Endothelial cell of umbilical vein (primary cell): ENCODE measurements at regions not wholly inside any gene's neighbourhood (a gene's known extent, or its start where the extent isn't known, plus 50 kb on each side); places are given as distances from the start of the nearest gene placed in this dataset.

ENCODE experiments used
- BruUV-seq: library from RNA; stranded (reverse); fragments of 400-500 nt; replicated peaks from 2 replicates; lab custom pipeline; 2021; lab: Mats Ljungman, UMichigan
- CTCF ChIA-PET: fragments of 300-600, 350-600 bp; sonication (Branson Sonifier 250); formaldehyde crosslinking; loops from one replicate; lab custom pipeline; 2021; ENCODE audit warnings: antibody characterized with exemption, inconsistent platforms; lab: Charles Lee
- POLR2A ChIA-PET: fragments of 300-600, 350-600 bp; sonication (Branson Sonifier 250); formaldehyde crosslinking; loops from one replicate; lab custom pipeline; 2021; ENCODE audit warnings: antibody characterized with exemption, inconsistent platforms; lab: Charles Lee
- DNase-seq: peaks from one replicate; pipeline ENCODE4 v3.0.0-alpha.2; 2011; ENCODE audit warnings: low read depth, low spot score
- FAIRE-seq: peaks from 2 replicates; lab custom pipeline; 2011; peaks lifted over from hg19 to GRCh38; lab: Jason Lieb, UNC
- H2AFZ ChIP-seq: 2 replicates; pipeline ENCODE4 v1.6.0; 2012; ENCODE audit warnings: low read depth, low read length, control low read depth, inconsistent platforms
- H3K27ac ChIP-seq: 2 replicates; pipeline ENCODE4 v1.5.1; 2011; ENCODE audit warnings: low read depth, mild to moderate bottlenecking, control low read depth, low read length, moderate library complexity; ENCODE audit not compliant: insufficient read depth
- H3K27me3 ChIP-seq, 2 experiments: 2 replicates each; pipeline versions ENCODE4 v1.6.0 to v1.6.1; 2011; ENCODE audit warnings: low read length in 2 of 2, mixed read lengths in 1 of 2; ENCODE audit not compliant: control insufficient read depth in 2 of 2, insufficient read depth in 2 of 2
- H3K36me3 ChIP-seq, 2 experiments: 2 replicates in 1 of 2; 3 replicates in 1 of 2; pipeline ENCODE4 v1.5.1; 2011; ENCODE audit warnings: low read length in 2 of 2, mild to moderate bottlenecking in 1 of 2, moderate library complexity in 1 of 2; ENCODE audit not compliant: control insufficient read depth in 2 of 2, insufficient read depth in 2 of 2; ENCODE audit errors: extremely low read depth in 1 of 2
- H3K4me1 ChIP-seq: 3 replicates; pipeline ENCODE4 v1.5.1; 2011; ENCODE audit warnings: mild to moderate bottlenecking, low read length; ENCODE audit not compliant: control insufficient read depth, insufficient read depth; ENCODE audit errors: extremely low read depth
- H3K4me2 ChIP-seq: 2 replicates; pipeline ENCODE4 v1.6.1; 2011; ENCODE audit warnings: low read length, control low read depth, mixed read lengths; ENCODE audit not compliant: insufficient read depth
- H3K4me3 ChIP-seq, 3 experiments: fragments of 200-600 bp in 1 of 3; sonication (generic), shearing (Covaris generic) in 1 of 3; replicated peaks in 1 of 3; 2 replicates each; pipeline ENCODE4 v1.5.1; 2011 to 2016; ENCODE audit warnings: control low read depth in 3 of 3, low read length in 3 of 3, mild to moderate bottlenecking in 2 of 3, inconsistent platforms in 1 of 3, low read depth in 1 of 3, moderate library complexity in 1 of 3; ENCODE audit not compliant: insufficient read depth in 1 of 3
- H3K79me2 ChIP-seq: 2 replicates; pipeline ENCODE4 v1.6.0; 2012; ENCODE audit warnings: low read length, inconsistent platforms; ENCODE audit not compliant: control insufficient read depth, insufficient read depth
- H3K9ac ChIP-seq: replicated peaks from 2 replicates; pipeline ENCODE3; 2011; ENCODE audit warnings: low read length, control low read depth; ENCODE audit not compliant: insufficient read depth; ENCODE audit errors: extremely low read depth
- H3K9me1 ChIP-seq: replicated peaks from 3 replicates; pipeline ENCODE4 v1.6.0; 2011; ENCODE audit warnings: mild to moderate bottlenecking, low read length; ENCODE audit not compliant: control insufficient read depth, insufficient read depth; ENCODE audit errors: extremely low read depth
- H3K9me3 ChIP-seq: replicated peaks from 2 replicates; pipeline ENCODE4 v1.5.1; 2012; ENCODE audit warnings: low read length, inconsistent platforms; ENCODE audit not compliant: control insufficient read depth, insufficient read depth
- H4K20me1 ChIP-seq: replicated peaks from 2 replicates; pipeline ENCODE3; 2011; ENCODE audit warnings: mild to moderate bottlenecking, low read length; ENCODE audit not compliant: control insufficient read depth, insufficient read depth; ENCODE audit errors: extremely low read depth
- EZH2 ChIP-seq: IDR thresholded peaks from 2 replicates; pipeline ENCODE4 v1.6.1; 2012; ENCODE audit warnings: borderline replicate concordance, low read depth, mild to moderate bottlenecking, moderate library complexity, low read length, inconsistent platforms; ENCODE audit not compliant: severe bottlenecking
- FOS ChIP-seq: IDR thresholded peaks from 2 replicates; pipeline ENCODE4 v1.6.1; 2011; ENCODE audit warnings: mild to moderate bottlenecking, low read length, moderate library complexity, borderline replicate concordance; ENCODE audit not compliant: insufficient read depth
- GATA2 ChIP-seq: IDR thresholded peaks from 2 replicates; pipeline ENCODE4 v1.7.0; 2011; ENCODE audit warnings: low read depth, mild to moderate bottlenecking, moderate library complexity, mixed read lengths, low read length; ENCODE audit not compliant: insufficient read length, insufficient read depth
- JUN ChIP-seq: IDR thresholded peaks from 2 replicates; pipeline ENCODE4 v1.6.1; 2011; ENCODE audit warnings: borderline replicate concordance, low read depth; ENCODE audit not compliant: insufficient read length, insufficient read depth
- MAX ChIP-seq: IDR thresholded peaks from 2 replicates; pipeline ENCODE4 v1.6.1; 2011; ENCODE audit not compliant: insufficient read depth, insufficient read length
- MYC ChIP-seq: IDR thresholded peaks from one replicate; pipeline ENCODE4 v1.6.1; 2011; ENCODE audit warnings: mild to moderate bottlenecking, low read depth, low read length
- POLR2A ChIP-seq: IDR thresholded peaks from 2 replicates; pipeline ENCODE4 v1.6.1; 2012; ENCODE audit warnings: low read depth, mild to moderate bottlenecking, control low read depth, low read length
- POLR2AphosphoS5 ChIP-seq: IDR thresholded peaks from 2 replicates; pipeline ENCODE4 v1.6.1; 2012; ENCODE audit warnings: low read depth, mild to moderate bottlenecking, control low read depth, low read length, moderate library complexity; ENCODE audit not compliant: insufficient read depth
- dilution Hi-C: fragments of 300-500 bp; cut with MboI; formaldehyde crosslinking; loops from one replicate; pipeline ENCODE4 v1.15.0; 2019; ENCODE audit warnings: low sequenced_read_pairs; ENCODE audit not compliant: extremely low pct_ligation_motif_present
- intact Hi-C: fragments of 100-400 bp; cut with micrococcal nuclease; formaldehyde crosslinking; loops from one replicate; pipeline ENCODE4 v1.10.0; 2022
- TF ChIP-seq, protein P1 (sequence below), 2 donors: IDR thresholded peaks; 1 replicate in 1 of 2; 2 replicates in 1 of 2; pipeline ENCODE4 v1.5.1; 2011; ENCODE audit warnings: low read length in 2 of 2, mild to moderate bottlenecking in 2 of 2, moderate library complexity in 2 of 2, control low read depth in 1 of 2, inconsistent platforms in 1 of 2, low read depth in 1 of 2; ENCODE audit not compliant: insufficient read depth in 1 of 2; ENCODE audit errors: extremely low read depth in 1 of 2

DNA sequence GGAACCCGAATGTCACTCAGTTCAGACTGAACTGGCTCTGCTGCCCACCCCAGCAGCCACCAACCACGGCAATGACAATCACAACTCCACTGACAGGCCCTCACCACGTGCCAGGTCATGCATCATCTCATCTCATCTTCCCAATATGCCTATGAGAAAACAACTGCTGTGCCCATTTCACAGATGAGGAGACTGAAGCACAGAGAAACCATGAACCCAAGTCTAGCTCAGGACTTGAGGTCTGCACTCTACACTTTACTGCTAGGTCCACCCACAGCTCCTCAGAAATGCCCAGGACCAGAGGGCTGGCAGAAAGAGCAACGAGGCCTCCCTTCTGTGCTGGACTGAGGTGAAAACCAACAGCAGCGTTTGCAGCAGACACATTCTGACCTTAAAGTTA lies 99.2 kb upstream of the LINGO1 start:
- H3K9me1 ChIP-seq, result no peaks in the 10 kb centered on the region
- H3K9me3 ChIP-seq, result no peaks in the 10 kb centered on the region
- CTCF ChIA-PET, result no interaction called here
- DNase-seq, result no peak
- no peak overlapping the region for H3K4me3 ChIP-seq
- H3K4me2 ChIP-seq, result no peak overlapping the region
- no peaks in the 10 kb centered on the region for H3K36me3 ChIP-seq
- POLR2A ChIA-PET, result no interaction called here
- intact Hi-C loops (no loop called here), dilution Hi-C loops (no loop called here)
- H3K9ac ChIP-seq, result no peak overlapping the region
- no peak for FAIRE-seq
- H2AFZ ChIP-seq, result no peak overlapping the region
- H4K20me1 ChIP-seq, result no peaks in the 10 kb centered on the region
- H3K27me3 ChIP-seq, result no peaks in the 10 kb centered on the region
- no peaks in the 10 kb centered on the region for H3K4me1 ChIP-seq
- BruUV-seq, result no TSS peak
- TF ChIP-seq FOS (no peak), MYC (no peak), POLR2AphosphoS5 (no peak), POLR2A (no peak), GATA2 (no peak), MAX (no peak), JUN (no peak), EZH2 (no peak)
- TF ChIP-seq, protein P1, sequence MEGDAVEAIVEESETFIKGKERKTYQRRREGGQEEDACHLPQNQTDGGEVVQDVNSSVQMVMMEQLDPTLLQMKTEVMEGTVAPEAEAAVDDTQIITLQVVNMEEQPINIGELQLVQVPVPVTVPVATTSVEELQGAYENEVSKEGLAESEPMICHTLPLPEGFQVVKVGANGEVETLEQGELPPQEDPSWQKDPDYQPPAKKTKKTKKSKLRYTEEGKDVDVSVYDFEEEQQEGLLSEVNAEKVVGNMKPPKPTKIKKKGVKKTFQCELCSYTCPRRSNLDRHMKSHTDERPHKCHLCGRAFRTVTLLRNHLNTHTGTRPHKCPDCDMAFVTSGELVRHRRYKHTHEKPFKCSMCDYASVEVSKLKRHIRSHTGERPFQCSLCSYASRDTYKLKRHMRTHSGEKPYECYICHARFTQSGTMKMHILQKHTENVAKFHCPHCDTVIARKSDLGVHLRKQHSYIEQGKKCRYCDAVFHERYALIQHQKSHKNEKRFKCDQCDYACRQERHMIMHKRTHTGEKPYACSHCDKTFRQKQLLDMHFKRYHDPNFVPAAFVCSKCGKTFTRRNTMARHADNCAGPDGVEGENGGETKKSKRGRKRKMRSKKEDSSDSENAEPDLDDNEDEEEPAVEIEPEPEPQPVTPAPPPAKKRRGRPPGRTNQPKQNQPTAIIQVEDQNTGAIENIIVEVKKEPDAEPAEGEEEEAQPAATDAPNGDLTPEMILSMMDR (IDR thresholded peaks at IDR 0.05; ENCODE audit: extremely low read depth in 1 of 2, insufficient read depth in 1 of 2, low read depth in 1 of 2, low read length in 2 of 2), result no peak
- no peaks in the 10 kb centered on the region for H3K79me2 ChIP-seq
- H3K27ac ChIP-seq, result no peak overlapping the region
